ENCODE measurements at regions not wholly inside any gene's neighbourhood (a gene's known extent, or its start where the extent isn't known, plus 50 kb on each side); places are given as distances from the start of the nearest gene placed in this dataset.

DNA sequence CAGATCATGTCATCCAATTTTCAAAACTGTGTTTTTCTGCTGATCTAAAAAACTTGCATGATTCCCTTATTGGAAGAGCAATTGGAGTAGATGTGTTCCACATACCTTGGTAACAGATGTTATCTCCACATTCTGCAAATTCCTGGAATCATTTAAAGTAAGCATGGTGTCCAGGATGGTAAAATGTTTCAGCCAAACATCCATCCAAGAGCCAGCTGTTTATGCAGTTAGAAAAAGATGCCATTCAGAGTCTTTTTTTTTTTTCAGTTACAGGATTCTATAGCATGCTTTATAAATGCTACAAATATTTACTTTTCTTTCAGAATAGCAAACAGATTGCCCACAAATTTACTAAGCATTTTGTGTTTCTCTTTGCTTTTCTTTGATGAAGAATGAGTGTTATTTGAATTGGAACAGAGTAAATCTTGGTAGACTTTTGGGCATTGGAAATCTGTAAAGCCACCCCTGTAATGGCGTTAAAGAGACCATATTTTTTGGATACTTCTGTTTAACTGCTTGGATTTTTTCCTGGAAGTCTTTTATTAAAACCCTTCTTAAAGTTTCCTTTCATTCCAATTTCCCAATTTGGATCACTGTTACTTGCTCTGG, 149.8 kb downstream of the GNAT3 start:
- Histone ChIP-seq H3K27me3 (ENCODE audit: control insufficient read depth, insufficient read depth, low read length) (no peaks in the 10 kb centered on the region), H3K36me3 (ENCODE audit: control insufficient read depth, insufficient read depth, low read length) (no peaks in the 10 kb centered on the region), H3K4me3 (ENCODE audit: low read depth, low read length) (no peak overlapping the region)
- DNase-seq (ENCODE audit: low read depth), result no peak
- no peak for TF ChIP-seq CTCF (IDR thresholded peaks at IDR 0.05; ENCODE audit: insufficient read depth, low read depth, low read length)
- ChIA-PET POLR2A (no interaction called here), CTCF (interaction anchor here (0.6 kb wide), 1 partner anchor 222 kb away, joined by 5 read pairs; no protein-coding TSS in a partner anchor)

- no peaks in the 10 kb centered on the region for H3K27me3 ChIP-seq (ENCODE audit: control insufficient read depth, insufficient read depth, low read length)
- CTCF ChIA-PET, result interaction anchor here (1.3 kb wide), 1 partner anchor 12 kb away, joined by 7 read pairs; no protein-coding TSS in a partner anchor
- H3K36me3 ChIP-seq (ENCODE audit: control insufficient read depth, insufficient read depth, low read length), result no peaks in the 10 kb centered on the region
- no peak for DNase-seq (ENCODE audit: low read depth)
- TF ChIP-seq CTCF (IDR thresholded peaks at IDR 0.05; ENCODE audit: insufficient read depth, low read depth, low read length), result no peak
- no peak overlapping the region for H3K4me3 ChIP-seq (ENCODE audit: low read depth, low read length)
- POLR2A ChIA-PET, result interaction anchor here (0.6 kb wide), 1 partner anchor 559 kb away, joined by 5 read pairs; the partner anchor contains the start of gene SEMA3C
Observed at GRCh38 chr7:80359476-80359875, 152.4 kb downstream of the GNAT3 start.

- ChIA-PET CTCF (interaction anchor here (1.3 kb wide), 1 partner anchor 12 kb away, joined by 7 read pairs; no protein-coding TSS in a partner anchor), POLR2A (no interaction called here)
- Histone ChIP-seq H3K4me3 (ENCODE audit: low read depth, low read length) (no peak overlapping the region), H3K36me3 (ENCODE audit: control insufficient read depth, insufficient read depth, low read length) (no peaks in the 10 kb centered on the region), H3K27me3 (ENCODE audit: control insufficient read depth, insufficient read depth, low read length) (no peaks in the 10 kb centered on the region)
- DNase-seq (ENCODE audit: low read depth), result no peak
- no peak for TF ChIP-seq CTCF (IDR thresholded peaks at IDR 0.05; ENCODE audit: insufficient read depth, low read depth, low read length)
Observed at GRCh38 chr7:80359029-80359428, 152.8 kb downstream of the GNAT3 start.

DNA sequence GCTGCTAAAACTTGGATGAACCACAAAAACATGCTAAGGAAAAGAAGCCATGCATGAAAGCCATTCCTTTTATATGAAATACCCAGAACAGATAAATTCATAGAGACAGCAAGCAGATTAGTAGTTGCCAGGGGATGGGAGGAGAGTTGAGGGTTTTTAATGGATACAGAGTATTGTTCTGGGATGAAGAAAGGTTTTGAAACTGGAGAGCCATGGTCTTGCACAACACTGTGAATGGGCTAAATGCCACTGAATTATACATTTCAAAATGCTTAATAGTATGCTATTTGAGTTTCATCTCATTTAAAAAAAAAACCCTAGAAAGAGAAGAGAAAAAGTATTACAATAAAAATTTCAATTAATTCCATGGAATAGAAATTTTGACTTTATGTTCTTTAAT, 154.3 kb downstream of the GNAT3 start:
- POLR2A ChIA-PET, result no interaction called here
- no peak for DNase-seq (ENCODE audit: low read depth)
- TF ChIP-seq CTCF (IDR thresholded peaks at IDR 0.05; ENCODE audit: insufficient read depth, low read depth, low read length), result no peak
- H3K27me3 ChIP-seq (ENCODE audit: control insufficient read depth, insufficient read depth, low read length), result no peaks in the 10 kb centered on the region
- no peaks in the 10 kb centered on the region for H3K36me3 ChIP-seq (ENCODE audit: control insufficient read depth, insufficient read depth, low read length)
- H3K4me3 ChIP-seq (ENCODE audit: low read depth, low read length), result no peak overlapping the region
- CTCF ChIA-PET, result no interaction called here

- Histone ChIP-seq H3K4me3 (ENCODE audit: low read depth, low read length) (no peak overlapping the region), H3K27me3 (ENCODE audit: control insufficient read depth, insufficient read depth, low read length) (no peaks in the 10 kb centered on the region), H3K36me3 (ENCODE audit: control insufficient read depth, insufficient read depth, low read length) (no peaks in the 10 kb centered on the region)
- ChIA-PET CTCF (no interaction called here), POLR2A (no interaction called here)
- DNase-seq (ENCODE audit: low read depth), result no peak
- no peak for TF ChIP-seq CTCF (IDR thresholded peaks at IDR 0.05; ENCODE audit: insufficient read depth, low read depth, low read length)
Observed at GRCh38 chr7:80350430-80350829, 161.4 kb downstream of the GNAT3 start.

Data from BJ (cell line).